OCI-LY1 (cell line): ENCODE measurements at regions not wholly inside any gene's neighbourhood (a gene's known extent, or its start where the extent isn't known, plus 50 kb on each side); places are given as distances from the start of the nearest gene placed in this dataset.

Source experiments
- EZH2 ChIP-seq: fragments of 200-600 bp; sonication (generic), shearing (Covaris generic); IDR thresholded peaks from 2 replicates; pipeline ENCODE4 v1.8.0; 2017; ENCODE audit warnings: borderline replicate concordance, mixed run types, mild to moderate bottlenecking, antibody characterized with exemption, low read length, moderate library complexity, mixed read lengths
- TF ChIP-seq, protein P1 (sequence below): fragments of 200-600 bp; sonication (generic), shearing (Covaris generic); IDR thresholded peaks from 2 replicates; pipeline ENCODE4 v1.5.1; 2017; ENCODE audit warnings: mild to moderate bottlenecking, antibody characterized with exemption, low read length, moderate library complexity, mixed read lengths

DNA sequence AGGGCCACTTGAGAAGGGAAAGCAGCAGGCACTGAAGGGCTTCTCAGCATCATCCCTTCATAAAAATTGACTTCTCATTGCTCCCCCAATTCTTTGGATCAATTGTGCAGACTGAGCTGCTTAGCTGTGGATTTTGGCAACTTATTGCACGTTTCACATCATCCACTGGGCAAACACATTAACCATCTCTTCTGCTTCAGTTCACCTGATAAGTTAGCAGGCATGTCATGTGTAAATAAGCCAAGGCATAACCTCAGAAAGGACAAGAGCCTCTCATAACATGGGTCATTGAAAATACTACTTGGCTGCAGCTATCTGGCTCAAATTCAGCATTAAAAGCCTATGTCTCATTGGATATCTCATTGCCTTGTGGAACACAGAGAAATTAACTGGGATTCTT is 366.5 kb downstream of the LRRC3B start:
- TF ChIP-seq, protein P1, sequence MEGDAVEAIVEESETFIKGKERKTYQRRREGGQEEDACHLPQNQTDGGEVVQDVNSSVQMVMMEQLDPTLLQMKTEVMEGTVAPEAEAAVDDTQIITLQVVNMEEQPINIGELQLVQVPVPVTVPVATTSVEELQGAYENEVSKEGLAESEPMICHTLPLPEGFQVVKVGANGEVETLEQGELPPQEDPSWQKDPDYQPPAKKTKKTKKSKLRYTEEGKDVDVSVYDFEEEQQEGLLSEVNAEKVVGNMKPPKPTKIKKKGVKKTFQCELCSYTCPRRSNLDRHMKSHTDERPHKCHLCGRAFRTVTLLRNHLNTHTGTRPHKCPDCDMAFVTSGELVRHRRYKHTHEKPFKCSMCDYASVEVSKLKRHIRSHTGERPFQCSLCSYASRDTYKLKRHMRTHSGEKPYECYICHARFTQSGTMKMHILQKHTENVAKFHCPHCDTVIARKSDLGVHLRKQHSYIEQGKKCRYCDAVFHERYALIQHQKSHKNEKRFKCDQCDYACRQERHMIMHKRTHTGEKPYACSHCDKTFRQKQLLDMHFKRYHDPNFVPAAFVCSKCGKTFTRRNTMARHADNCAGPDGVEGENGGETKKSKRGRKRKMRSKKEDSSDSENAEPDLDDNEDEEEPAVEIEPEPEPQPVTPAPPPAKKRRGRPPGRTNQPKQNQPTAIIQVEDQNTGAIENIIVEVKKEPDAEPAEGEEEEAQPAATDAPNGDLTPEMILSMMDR: no peak
- no peak for TF ChIP-seq EZH2
